GM12878 (cell line): ENCODE measurements at regions not wholly inside any gene's neighbourhood (a gene's known extent, or its start where the extent isn't known, plus 50 kb on each side); places are given as distances from the start of the nearest gene placed in this dataset.

Experiments used
- ATAC-seq: fragments of 200-7000 bp; cut with Tn5 transposase; 3 replicates; pipeline ENCODE4 v1.9.1; 2020; ENCODE audit warnings: mild to moderate bottlenecking, moderate library complexity
- BruUV-seq: library from RNA; stranded (reverse); fragments of 400-500 nt; replicated peaks from 2 replicates; lab custom pipeline; 2021; lab: Mats Ljungman, UMichigan
- CTCF ChIA-PET: fragments of 300-600 bp; sonication (Branson Sonifier 250); formaldehyde crosslinking; extraction: SDS; loops from one replicate; lab custom pipeline; 2021; ENCODE audit warnings: inconsistent platforms; lab: Yijun Ruan, JAX
- POLR2A ChIA-PET: fragments of 350-600 bp; formaldehyde crosslinking; extraction: SDS; loops from one replicate; lab custom pipeline; 2021; ENCODE audit warnings: inconsistent platforms; lab: Charles Lee
- RAD21 ChIA-PET: fragments of 300-600 bp; sonication (Branson Sonifier 250); formaldehyde crosslinking; loops from one replicate; lab custom pipeline; 2023; ENCODE audit warnings: antibody characterized with exemption; ENCODE audit not compliant: unreplicated experiment; lab: Charles Lee
- SMC1A ChIA-PET: fragments of 300-600 bp; sonication (Branson Sonifier 250); formaldehyde crosslinking; loops from one replicate; lab custom pipeline; 2023; ENCODE audit not compliant: unreplicated experiment, uncharacterized antibody; lab: Charles Lee
- DNase-seq: peaks from one replicate; pipeline ENCODE4 v3.0.0-alpha.2; 2011; ENCODE audit warnings: low read depth, low spot score
- FAIRE-seq: peaks from 3 replicates; lab custom pipeline; 2011; peaks lifted over from hg19 to GRCh38; lab: Jason Lieb, UNC
- H2AFZ ChIP-seq: 2 replicates; pipeline ENCODE4 v1.6.0; 2011; ENCODE audit warnings: low read depth, low read length, control low read depth; ENCODE audit not compliant: control insufficient read depth
- H3K27ac ChIP-seq: 2 replicates; pipeline ENCODE4 v1.5.1; 2011; ENCODE audit warnings: control low read depth; ENCODE audit not compliant: control insufficient read depth, insufficient read depth
- H3K27me3 ChIP-seq, 2 experiments: replicated peaks in 1 of 2; 2 replicates each; pipeline versions ENCODE4 v1.6.0 to v1.6.1; 2011; ENCODE audit warnings: low read length in 1 of 2; ENCODE audit not compliant: control insufficient read depth in 2 of 2, insufficient read depth in 2 of 2
- H3K36me3 ChIP-seq, 2 experiments: 2 replicates each; pipeline ENCODE4 v1.5.1; 2011; ENCODE audit warnings: low read length in 1 of 2; ENCODE audit not compliant: control insufficient read depth in 2 of 2, insufficient read depth in 2 of 2
- H3K4me1 ChIP-seq: 2 replicates; pipeline ENCODE4 v1.6.1; 2011; ENCODE audit warnings: mild to moderate bottlenecking, low read length, moderate library complexity, mixed read lengths; ENCODE audit not compliant: control insufficient read depth, insufficient read depth
- H3K4me2 ChIP-seq: 2 replicates; pipeline ENCODE4 v1.6.0; 2011; ENCODE audit warnings: control low read depth; ENCODE audit not compliant: control insufficient read depth, insufficient read depth
- H3K4me3 ChIP-seq: fragments of 200-600 bp; sonication (generic); 2 replicates; pipeline ENCODE4 v1.5.1; 2016
- H3K79me2 ChIP-seq: 2 replicates; pipeline ENCODE4 v1.6.0; 2011; ENCODE audit warnings: low read length; ENCODE audit not compliant: control insufficient read depth, insufficient read depth
- H3K9ac ChIP-seq: 2 replicates; pipeline ENCODE4 v1.8.0; 2011; ENCODE audit warnings: low read length, control low read depth, mixed read lengths; ENCODE audit not compliant: control insufficient read depth, insufficient read depth
- H3K9me3 ChIP-seq: replicated peaks from 3 replicates; pipeline ENCODE4 v1.5.1; 2011; ENCODE audit warnings: mild to moderate bottlenecking, low read length; ENCODE audit not compliant: control insufficient read depth, insufficient read depth
- H4K20me1 ChIP-seq: 2 replicates; pipeline ENCODE4 v1.6.0; 2011; ENCODE audit not compliant: control insufficient read depth, insufficient read depth
- BMI1 ChIP-seq: fragments of 450-650 bp; IDR thresholded peaks from 2 replicates; pipeline ENCODE4 v1.6.1; 2016; ENCODE audit warnings: mild to moderate bottlenecking, moderate library complexity, borderline replicate concordance
- CBFB ChIP-seq: IDR thresholded peaks from 2 replicates; pipeline ENCODE4 v1.6.1; 2016; ENCODE audit warnings: antibody characterized with exemption, low read depth
- EGR1 ChIP-seq, 2 experiments: IDR thresholded peaks; 1 replicate in 1 of 2; 2 replicates in 1 of 2; pipeline ENCODE4 v1.6.1; 2011 to 2012; ENCODE audit warnings: low read depth in 2 of 2, low read length in 2 of 2, borderline replicate concordance in 1 of 2, mild to moderate bottlenecking in 1 of 2, moderate library complexity in 1 of 2
- HCFC1 ChIP-seq: fragments of 150-350 bp; IDR thresholded peaks from 2 replicates; pipeline ENCODE4 v1.6.1; 2014; ENCODE audit warnings: low read length
- MLLT1 ChIP-seq: fragments of 450-650 bp; IDR thresholded peaks from 2 replicates; pipeline ENCODE4 v1.6.1; 2016; ENCODE audit warnings: mild to moderate bottlenecking
- MXI1 ChIP-seq: fragments of 150-350 bp; IDR thresholded peaks from 2 replicates; pipeline ENCODE4 v1.6.1; 2011; ENCODE audit warnings: low read depth, mild to moderate bottlenecking, inconsistent platforms, low read length, improper control_type of control experiment
- PAX5 ChIP-seq: IDR thresholded peaks from 2 replicates; pipeline ENCODE4 v1.6.1; 2011; ENCODE audit warnings: low read depth, low read length, borderline replicate concordance
- PAX8 ChIP-seq: fragments of 450-650 bp; IDR thresholded peaks from 2 replicates; pipeline ENCODE4 v1.6.1; 2017; ENCODE audit warnings: mild to moderate bottlenecking, moderate library complexity
- PBX3 ChIP-seq: IDR thresholded peaks from 2 replicates; pipeline ENCODE4 v1.6.1; 2011; ENCODE audit warnings: mild to moderate bottlenecking, low read depth, low read length, moderate library complexity; ENCODE audit not compliant: insufficient replicate concordance
- SMC3 ChIP-seq: IDR thresholded peaks from 2 replicates; pipeline ENCODE4 v1.6.1; 2011; ENCODE audit warnings: low read length, improper control_type of control experiment, borderline replicate concordance
- STAT1 ChIP-seq: fragments of 450-650 bp; conservative IDR thresholded peaks from 2 replicates; pipeline ENCODE4 v1.6.1; 2014; ENCODE audit warnings: antibody characterized with exemption, mild to moderate bottlenecking
- TCF3 ChIP-seq: IDR thresholded peaks from 2 replicates; pipeline ENCODE4 v1.6.1; 2012; ENCODE audit warnings: low read depth, mild to moderate bottlenecking, low read length, borderline replicate concordance; ENCODE audit not compliant: insufficient read depth
- WGBS: methylation state at CpG from one replicate; pipeline ENCODE4 v1.1.6; 2016; ENCODE audit warnings: low lambda C conversion rate; ENCODE audit not compliant: insufficient replicate concordance, insufficient coverage; ENCODE audit errors: missing lambda C conversion rate; 5-methylcytosine and 5-hydroxymethylcytosine counted together
- in situ Hi-C: fragments of 300-500 bp; cut with MboI; formaldehyde crosslinking; loops from 9 replicates; pipeline ENCODE4 v1.14.3; 2018; ENCODE audit warnings: mixed read lengths
- intact Hi-C: fragments of 100-400 bp; cut with micrococcal nuclease; formaldehyde crosslinking; loops from one replicate; pipeline ENCODE4 v1.14.2; 2022; ENCODE audit not compliant: unreplicated experiment
- TF ChIP-seq, protein P1 (sequence below): IDR thresholded peaks from 2 replicates; pipeline ENCODE4 v1.6.1; 2011; ENCODE audit warnings: low read depth, mild to moderate bottlenecking, low read length, moderate library complexity, borderline replicate concordance; ENCODE audit errors: extremely low read depth

- TF ChIP-seq, protein P1, sequence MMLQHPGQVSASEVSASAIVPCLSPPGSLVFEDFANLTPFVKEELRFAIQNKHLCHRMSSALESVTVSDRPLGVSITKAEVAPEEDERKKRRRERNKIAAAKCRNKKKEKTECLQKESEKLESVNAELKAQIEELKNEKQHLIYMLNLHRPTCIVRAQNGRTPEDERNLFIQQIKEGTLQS: no peak
- TF ChIP-seq EGR1 (IDR thresholded peaks at IDR 0.05; ENCODE audit: borderline replicate concordance in 1 of 2, low read depth in 2 of 2, low read length in 2 of 2) (0 out of 3 replicates have a peak, but pooled peaks of 1 of the 2 experiments have one; percentile 20), PAX8 (no peak), MLLT1 (no peak), BMI1 (no peak)
- TF ChIP-seq, all 136 proteins: peak for 26
These were observed 289.6 kb upstream of the NFE2L3 start (continued) for GRCh38 chr7:25862261-25863004.

- ATAC-seq (no peak), DNase-seq (no peak), FAIRE-seq (no peak)
- H3K27me3 ChIP-seq: peaks cover 2 to 25% of the 10 kb centered on the region in 2 experiments
- intact Hi-C loops: no loop called here
- ChIA-PET CTCF (interaction anchor here (0.9 to 1.7 kb wide), 4 partner anchors 14 to 502 kb away, joined by 3 to 9 read pairs (median 4); no protein-coding TSS in a partner anchor), RAD21 (interaction anchor here (1.6 to 2.4 kb wide), 2 partner anchors 29 to 31 kb away, joined by 9 to 13 read pairs; no protein-coding TSS in a partner anchor), SMC1A (interaction anchor here (0.8 to 2.0 kb wide), 3 partner anchors 11 to 31 kb away, joined by 3 to 8 read pairs (median 7); no protein-coding TSS in a partner anchor), POLR2A (interaction anchor here (0.9 kb wide), 1 partner anchor 534 kb away, joined by 3 read pairs; no protein-coding TSS in a partner anchor)
- no peak overlapping the region for H3K9ac ChIP-seq
- H3K4me1 ChIP-seq: no peaks in the 10 kb centered on the region
- no peaks in the 10 kb centered on the region for H3K79me2 ChIP-seq
- peak overlapping the region; percentile 68 for H3K4me2 ChIP-seq
- 18% methylated on average over 12 of the region's 13 CpGs for WGBS
- no peak overlapping the region for H3K27ac ChIP-seq
- H3K36me3 ChIP-seq: no peaks in the 10 kb centered on the region
- peak overlapping the region; percentile 24; the same call in 1 of the 2 replicates for H3K4me3 ChIP-seq
- in situ Hi-C loops: loop anchor here (5.0 kb wide), 1 partner anchor 1294 kb away; the partner anchor contains the start of gene HOXA7
- peaks cover 10% of the 10 kb centered on the region; the same call in 2 of the 3 replicates for H3K9me3 ChIP-seq
- BruUV-seq: no TSS peak
- no peaks in the 10 kb centered on the region for H4K20me1 ChIP-seq
- TF ChIP-seq SMC3: no peak
- no peak for TF ChIP-seq CBFB
- no peak for TF ChIP-seq MXI1
- no peak for TF ChIP-seq PAX5
- TF ChIP-seq TCF3: no peak
- TF ChIP-seq STAT1: no peak
- no peak for TF ChIP-seq HCFC1
- TF ChIP-seq BMI1: peak; percentile 100
- no peak for TF ChIP-seq PBX3
- H2AFZ ChIP-seq: peak overlapping the region; percentile 33; the same call in 1 of the 2 replicates
These were observed 288.8 kb upstream of the NFE2L3 start for GRCh38 chr7:25863005-25863728.
